ENCODE measurements at regions not wholly inside any gene's neighbourhood (a gene's known extent, or its start where the extent isn't known, plus 50 kb on each side); places are given as distances from the start of the nearest gene placed in this dataset.
"Not testable (repeated sequence)": the region's sequence is repeated elsewhere in the genome, so short reads cannot be mapped to it uniquely, and the experiment has no call there.

DNA sequence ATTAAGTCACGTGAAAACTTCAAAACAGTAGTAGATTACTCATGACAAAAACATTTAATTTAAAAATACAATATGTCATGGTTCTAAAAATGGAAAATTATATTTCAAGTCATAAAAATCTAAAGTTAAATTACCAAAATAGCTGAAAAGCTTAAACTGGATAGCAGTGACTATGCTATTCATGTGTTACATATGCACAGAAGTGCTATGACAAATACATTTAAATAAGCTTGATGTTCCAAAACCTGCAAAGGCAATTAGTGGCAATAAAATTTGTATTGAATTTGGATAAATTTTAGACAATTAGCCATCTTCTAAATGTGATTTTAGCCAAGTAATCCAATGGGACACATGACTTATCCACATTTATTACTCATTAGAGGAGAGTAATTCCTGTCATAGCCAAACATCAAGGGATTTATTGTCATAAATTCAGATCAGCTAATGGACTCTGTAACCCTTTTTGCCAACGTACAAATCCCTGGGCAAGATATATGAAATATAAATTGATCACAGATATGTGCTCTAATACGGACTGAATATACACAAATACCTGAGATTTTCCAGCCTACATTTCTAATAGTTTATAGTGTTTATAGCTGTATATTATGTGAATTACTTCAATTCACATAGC is 419.4 kb downstream of the ISL1 start:
- H3K27me3 ChIP-seq = no peaks in the 10 kb centered on the region
- no peaks in the 10 kb centered on the region for H3K4me1 ChIP-seq
- intact Hi-C loops (cut with DNase I) = no loop called here
- H3K27ac ChIP-seq = no peak overlapping the region
- H3K4me3 ChIP-seq = no peak overlapping the region
- TF ChIP-seq POLR2A (IDR thresholded peaks at IDR 0.05) (no peak), CTCF (IDR thresholded peaks at IDR 0.05) (no peak), POLR2AphosphoS5 (IDR thresholded peaks at IDR 0.05; ENCODE audit: insufficient read depth in 1 of 2, low read depth in 1 of 2) (no peak)
- no peaks in the 10 kb centered on the region for H3K36me3 ChIP-seq
- no peak for DNase-seq (ENCODE audit: extremely low spot score in 2 of 2)
- H3K9me3 ChIP-seq = no peaks in the 10 kb centered on the region

DNA sequence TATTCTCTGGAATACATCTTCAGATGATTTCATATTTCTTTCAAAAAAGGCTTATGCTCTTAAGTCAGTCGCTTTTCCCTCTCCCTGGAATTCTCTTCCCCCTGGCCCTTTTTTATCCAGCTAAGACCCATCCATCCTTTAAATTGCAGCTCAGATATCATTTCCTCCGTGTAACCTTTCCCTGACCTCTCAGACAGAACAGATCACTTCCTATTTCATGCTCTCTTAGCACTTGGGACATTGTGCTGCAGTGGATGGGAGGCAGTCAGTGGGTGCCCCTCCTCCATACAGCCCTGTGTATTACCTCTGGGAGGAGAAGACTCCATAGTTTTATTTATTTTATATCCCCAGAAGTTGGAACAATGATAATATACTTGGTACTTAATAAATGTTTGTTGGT is 423.4 kb downstream of the ISL1 start:
- DNase-seq (ENCODE audit: extremely low spot score in 2 of 2) = no peak
- Histone ChIP-seq H3K36me3 (no peaks in the 10 kb centered on the region), H3K27ac (no peak overlapping the region), H3K9me3 (no peaks in the 10 kb centered on the region), H3K4me3 (no peak overlapping the region), H3K27me3 (no peaks in the 10 kb centered on the region), H3K4me1 (peaks cover 11% of the 10 kb centered on the region)
- intact Hi-C loops (cut with DNase I) = no loop called here
- TF ChIP-seq POLR2A (IDR thresholded peaks at IDR 0.05) = no peak
- TF ChIP-seq CTCF (IDR thresholded peaks at IDR 0.05) = no peak
- TF ChIP-seq POLR2AphosphoS5 (IDR thresholded peaks at IDR 0.05; ENCODE audit: insufficient read depth in 1 of 2, low read depth in 1 of 2) = no peak

DNA sequence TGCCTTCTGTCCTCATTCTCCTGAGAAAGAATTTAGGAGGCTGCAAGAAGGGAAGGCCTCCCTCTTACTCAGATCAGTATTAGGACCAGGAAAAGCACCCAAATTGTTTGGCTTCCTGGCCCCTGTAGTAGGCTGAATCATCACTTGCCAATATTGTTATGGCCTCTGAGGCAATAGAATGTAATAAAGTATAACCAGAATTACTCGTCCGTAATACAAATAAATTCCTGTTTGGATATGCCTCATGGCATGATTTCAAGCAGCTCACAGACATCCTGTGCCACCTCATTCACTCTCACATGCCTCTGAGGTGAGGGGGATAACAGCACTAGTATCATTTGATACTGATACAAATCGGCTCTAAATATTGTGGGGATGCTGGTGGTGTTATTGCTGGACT is 427.3 kb downstream of the ISL1 start:
- no peak overlapping the region for H3K27ac ChIP-seq
- intact Hi-C loops (cut with DNase I) = no loop called here

DNA sequence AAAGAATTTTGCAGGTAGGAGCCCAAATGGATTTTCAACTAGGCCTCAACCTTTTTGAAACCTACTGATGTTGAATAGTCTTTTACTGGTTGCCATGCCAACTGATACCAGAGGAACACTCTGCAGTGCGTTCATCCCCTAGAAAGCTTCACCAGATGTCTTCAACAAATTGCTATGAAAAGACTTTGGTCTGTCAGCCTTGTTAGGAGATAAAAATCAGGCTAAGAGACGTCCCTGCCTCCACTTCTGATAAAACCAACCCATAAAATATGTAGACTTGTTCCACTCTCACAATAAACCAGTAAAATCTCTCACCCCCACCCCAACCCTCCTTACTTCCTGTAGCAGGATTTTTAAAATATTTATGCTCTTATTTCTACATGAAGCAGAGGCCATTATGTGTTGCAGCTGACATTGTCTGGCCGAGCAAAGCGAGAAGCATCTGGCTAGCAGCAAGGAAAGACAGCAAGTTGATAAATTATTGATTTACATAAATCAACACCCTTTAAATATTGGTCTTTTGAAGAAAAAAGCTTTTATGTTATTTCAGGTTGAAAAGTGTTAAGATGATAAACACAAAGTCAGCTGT is 428.7 kb downstream of the ISL1 start:
- no peak overlapping the region for H3K27ac ChIP-seq
- H3K36me3 ChIP-seq = no peaks in the 10 kb centered on the region
- no peak overlapping the region for H3K4me3 ChIP-seq
- intact Hi-C loops (cut with DNase I) = no loop called here
- TF ChIP-seq POLR2AphosphoS5 (IDR thresholded peaks at IDR 0.05; ENCODE audit: insufficient read depth in 1 of 2, low read depth in 1 of 2) (no peak), CTCF (IDR thresholded peaks at IDR 0.05) (no peak), POLR2A (IDR thresholded peaks at IDR 0.05) (no peak)
- DNase-seq (ENCODE audit: extremely low spot score in 2 of 2) = no peak
- no peaks in the 10 kb centered on the region for H3K9me3 ChIP-seq
- peaks cover 11% of the 10 kb centered on the region for H3K4me1 ChIP-seq
- H3K27me3 ChIP-seq = no peaks in the 10 kb centered on the region

More for the DNA sequence above, 427.3 kb downstream of the ISL1 start:
- TF ChIP-seq POLR2A (IDR thresholded peaks at IDR 0.05) (no peak), CTCF (IDR thresholded peaks at IDR 0.05) (no peak), POLR2AphosphoS5 (IDR thresholded peaks at IDR 0.05; ENCODE audit: insufficient read depth in 1 of 2, low read depth in 1 of 2) (peak in 1 of 2 donors; percentile 38)
- no peaks in the 10 kb centered on the region for H3K9me3 ChIP-seq
- no peaks in the 10 kb centered on the region for H3K27me3 ChIP-seq
- no peak for DNase-seq (ENCODE audit: extremely low spot score in 2 of 2)
- no peaks in the 10 kb centered on the region for H3K36me3 ChIP-seq
- peaks cover 11% of the 10 kb centered on the region for H3K4me1 ChIP-seq
- no peak overlapping the region for H3K4me3 ChIP-seq

DNA sequence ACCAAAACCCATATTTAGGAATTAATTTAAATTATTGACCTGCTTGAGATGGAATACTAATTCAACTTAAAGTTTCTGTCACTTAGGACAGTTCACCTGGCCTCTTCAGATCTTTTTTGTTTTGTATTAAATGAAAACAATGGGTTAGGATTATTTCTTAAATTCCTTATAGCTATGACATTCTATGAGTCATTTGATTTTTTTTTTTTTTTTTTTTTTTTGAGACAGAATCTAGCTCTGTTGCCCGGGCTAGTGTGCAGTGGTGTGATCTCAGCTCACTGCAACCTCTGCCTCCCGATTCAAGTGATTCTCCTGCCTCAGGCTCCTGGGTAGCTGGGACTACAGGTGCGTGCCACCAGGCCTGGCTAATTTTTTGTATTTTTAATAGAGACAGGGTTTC is 431.6 kb downstream of the ISL1 start:
- H3K27ac ChIP-seq; intact Hi-C loops (cut with DNase I); H3K9me3 ChIP-seq; H3K27me3 ChIP-seq; H3K36me3 ChIP-seq; H3K4me3 ChIP-seq; DNase-seq (ENCODE audit: extremely low spot score in 2 of 2): not testable (repeated sequence)
- peaks cover 11% of the 10 kb centered on the region for H3K4me1 ChIP-seq

All from vagina (tissue), 2 donors.